Adrenal gland (tissue), 5 donors: ENCODE measurements at regions not wholly inside any gene's neighbourhood (a gene's known extent, or its start where the extent isn't known, plus 50 kb on each side); places are given as distances from the start of the nearest gene placed in this dataset.

Source experiments
- POLR2A ChIP-seq, 2 donors: fragments of 450-650 bp; IDR thresholded peaks; one replicate each; pipeline ENCODE4 v1.6.1; 2017; ENCODE audit warnings: antibody characterized with exemption in 2 of 2, mild to moderate bottlenecking in 2 of 2, moderate library complexity in 1 of 2
- TF ChIP-seq, protein P1 (sequence below), 6 experiments: fragments of 450-650 bp in 4 of 6; fragments of 200-600 bp in 2 of 6; sonication (generic) in 1 of 6; IDR thresholded peaks; 1 replicate in 5 of 6; 2 replicates in 1 of 6; pipeline versions ENCODE4 v1.5.1 to v1.8.0; 2016 to 2021; ENCODE audit warnings: antibody characterized with exemption in 6 of 6, mild to moderate bottlenecking in 2 of 6, moderate library complexity in 1 of 6
- donor health status: DM: no; HTN: no; CAD: no.

DNA sequence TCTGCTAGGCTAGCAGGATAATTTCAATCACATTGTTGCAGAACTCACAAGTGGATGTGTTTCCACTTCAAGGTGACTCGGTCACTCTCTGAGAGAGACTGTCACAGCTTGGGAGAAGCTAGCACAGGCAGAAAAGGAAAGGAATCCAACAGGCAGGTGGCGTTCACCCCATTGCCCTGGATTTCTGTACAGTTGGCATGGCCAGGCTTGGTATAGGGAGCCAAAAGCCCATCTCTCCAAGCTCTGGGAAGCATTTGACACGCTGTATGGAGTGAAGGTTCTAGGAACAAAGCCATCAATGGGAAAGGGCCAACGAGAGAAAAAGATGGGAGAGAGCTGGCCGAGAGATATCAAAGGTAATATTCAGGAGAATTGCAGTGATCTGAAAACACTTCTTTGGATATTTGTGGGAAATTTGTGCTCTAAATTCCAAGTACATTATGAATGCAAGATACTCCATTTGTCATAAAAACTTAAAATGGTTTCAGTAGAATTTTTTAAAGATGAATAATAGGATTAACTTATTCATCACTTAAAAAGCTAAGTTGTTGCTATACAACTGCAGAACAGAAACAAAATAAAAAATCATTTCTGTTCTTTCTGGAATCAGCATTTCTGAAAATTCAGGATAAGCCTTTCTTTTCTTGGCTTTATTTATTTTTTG, 223.5 kb upstream of the NTM start:
- TF ChIP-seq POLR2A (IDR thresholded peaks at IDR 0.05) = no peak
- TF ChIP-seq, protein P1, sequence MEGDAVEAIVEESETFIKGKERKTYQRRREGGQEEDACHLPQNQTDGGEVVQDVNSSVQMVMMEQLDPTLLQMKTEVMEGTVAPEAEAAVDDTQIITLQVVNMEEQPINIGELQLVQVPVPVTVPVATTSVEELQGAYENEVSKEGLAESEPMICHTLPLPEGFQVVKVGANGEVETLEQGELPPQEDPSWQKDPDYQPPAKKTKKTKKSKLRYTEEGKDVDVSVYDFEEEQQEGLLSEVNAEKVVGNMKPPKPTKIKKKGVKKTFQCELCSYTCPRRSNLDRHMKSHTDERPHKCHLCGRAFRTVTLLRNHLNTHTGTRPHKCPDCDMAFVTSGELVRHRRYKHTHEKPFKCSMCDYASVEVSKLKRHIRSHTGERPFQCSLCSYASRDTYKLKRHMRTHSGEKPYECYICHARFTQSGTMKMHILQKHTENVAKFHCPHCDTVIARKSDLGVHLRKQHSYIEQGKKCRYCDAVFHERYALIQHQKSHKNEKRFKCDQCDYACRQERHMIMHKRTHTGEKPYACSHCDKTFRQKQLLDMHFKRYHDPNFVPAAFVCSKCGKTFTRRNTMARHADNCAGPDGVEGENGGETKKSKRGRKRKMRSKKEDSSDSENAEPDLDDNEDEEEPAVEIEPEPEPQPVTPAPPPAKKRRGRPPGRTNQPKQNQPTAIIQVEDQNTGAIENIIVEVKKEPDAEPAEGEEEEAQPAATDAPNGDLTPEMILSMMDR (IDR thresholded peaks at IDR 0.05) = no peak
